ENCODE measurements at regions not wholly inside any gene's neighbourhood (a gene's known extent, or its start where the extent isn't known, plus 50 kb on each side); places are given as distances from the start of the nearest gene placed in this dataset.

GRCh38 chr2:108145557-108146326, 94.0 kb upstream of the SULT1C3 start:
- DNase-seq: no peak

- DNase-seq: no peak
These were observed 91.2 kb upstream of the SULT1C3 start for GRCh38 chr2:108148555-108148954.

DNA sequence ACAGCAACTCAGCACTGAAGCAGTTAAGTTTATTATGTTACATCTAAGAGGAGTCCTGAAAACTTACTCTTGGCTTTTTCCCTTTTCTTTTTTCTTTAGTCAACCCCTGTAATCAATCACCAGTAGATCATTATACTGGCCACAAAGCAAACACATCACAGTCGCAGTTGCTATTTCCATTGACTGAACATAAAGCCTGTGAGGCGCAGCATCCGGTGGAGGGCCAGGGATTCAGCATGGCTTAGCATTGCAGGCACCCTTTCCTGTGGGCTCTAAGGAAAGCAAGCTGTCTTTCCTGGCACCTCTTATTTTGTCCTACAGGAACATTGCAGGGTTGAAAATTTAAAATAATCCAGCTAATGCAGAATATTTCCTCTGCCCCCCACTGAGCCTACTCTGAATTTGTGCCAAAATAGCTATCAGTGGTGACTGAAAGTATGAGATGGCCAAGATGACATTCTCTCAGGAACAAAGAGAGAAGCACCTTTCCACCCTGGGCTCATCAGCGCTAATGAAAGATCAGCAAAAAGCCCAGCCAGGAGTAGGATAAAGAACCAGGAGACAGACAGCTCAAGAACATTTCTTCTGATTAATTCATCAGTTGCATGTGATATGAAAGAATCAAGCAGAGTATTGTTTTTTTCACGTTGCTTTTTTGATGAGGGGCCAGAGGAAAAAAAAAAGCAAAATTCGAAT, 85.3 kb upstream of the SULT1C3 start:
- no peak for DNase-seq

DNA sequence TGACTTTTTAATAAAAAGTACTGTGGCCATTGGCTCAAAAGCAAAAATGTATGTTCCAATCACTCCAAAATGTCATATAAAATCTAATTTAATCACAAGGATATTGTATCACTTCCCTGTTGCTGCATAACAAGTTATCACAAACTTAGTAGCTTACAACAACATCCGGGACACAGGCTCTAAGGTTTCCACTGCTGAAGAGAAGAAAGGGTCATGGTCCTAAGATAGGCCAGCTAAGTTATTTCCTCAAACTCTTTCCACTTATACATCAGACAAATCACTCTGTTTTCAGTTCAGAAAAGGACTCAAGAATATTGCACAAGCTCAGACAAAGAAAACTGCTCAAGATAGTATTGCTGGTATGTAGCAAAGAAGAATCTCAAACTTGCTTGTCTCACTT, 78.5 kb upstream of the SULT1C3 start:
- no peak for DNase-seq

DNA sequence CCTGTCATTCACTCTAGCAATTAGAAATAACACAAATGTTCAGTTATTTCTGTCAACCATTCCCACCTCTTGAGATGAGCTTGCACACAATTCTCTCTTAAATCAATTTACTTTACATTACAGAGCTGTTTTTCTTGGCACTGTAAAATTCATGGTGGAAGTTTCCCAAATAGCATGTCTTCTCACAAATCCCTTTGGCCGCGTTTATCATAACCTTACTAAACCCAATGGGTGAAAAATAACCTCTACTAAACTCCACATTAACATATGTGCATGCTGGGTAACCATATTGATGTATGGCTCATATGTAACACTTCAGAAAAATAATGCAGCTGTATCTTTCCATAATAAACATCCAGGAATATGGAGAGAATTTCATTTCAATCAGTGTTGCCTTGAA, 75.5 kb upstream of the SULT1C3 start:
- DNase-seq: no peak

DNA sequence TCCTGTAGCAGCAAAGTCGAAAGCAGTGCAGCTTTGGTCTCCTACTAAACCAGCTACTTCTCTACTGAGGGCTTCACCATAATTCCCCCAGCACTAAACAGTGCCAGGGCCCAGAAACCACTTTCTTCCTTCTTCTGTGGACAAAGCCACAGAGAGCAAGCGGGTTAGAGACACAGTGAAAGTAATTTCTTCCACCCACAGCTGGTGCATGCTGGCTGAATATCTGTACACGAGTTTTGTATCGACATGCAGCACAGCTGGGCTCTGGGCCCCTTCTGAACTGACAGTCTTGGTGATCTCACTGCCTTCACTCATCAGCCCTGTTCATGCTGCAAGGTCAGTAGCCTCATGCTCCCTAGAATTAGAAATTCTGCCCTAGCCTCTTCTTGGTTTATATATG, 74.0 kb upstream of the SULT1C3 start:
- no peak for DNase-seq

- DNase-seq: no peak
These were observed 72.1 kb upstream of the SULT1C3 start for GRCh38 chr2:108167699-108168098.

GRCh38 chr2:108169982-108170625, 69.7 kb upstream of the SULT1C3 start:
- peak; percentile 25 for DNase-seq

GRCh38 chr2:108171657-108172056, 68.1 kb upstream of the SULT1C3 start:
- no peak for DNase-seq

DNA sequence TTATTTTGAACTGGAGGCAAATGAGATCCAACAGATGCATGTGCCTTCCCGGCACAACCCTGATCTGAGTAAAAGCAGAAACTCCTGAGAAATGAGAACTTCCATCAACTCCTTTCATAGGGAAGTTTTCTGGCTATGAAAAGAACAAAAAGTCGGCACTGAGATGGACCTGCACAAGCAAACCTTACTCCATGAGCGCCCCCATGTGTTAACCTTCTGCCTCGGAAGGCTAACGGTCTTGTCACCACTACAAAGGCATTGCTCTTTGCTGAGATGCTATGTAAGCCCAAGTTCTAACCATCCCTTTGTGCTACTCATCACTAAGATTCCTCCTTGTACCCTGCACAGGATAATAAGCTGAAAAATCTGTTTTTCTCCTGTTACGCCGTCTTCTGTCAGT, 57.3 kb upstream of the SULT1C3 start:
- DNase-seq: peak; percentile 12

- DNase-seq: peak; percentile 26
These were observed 55.3 kb upstream of the SULT1C3 start for GRCh38 chr2:108184419-108184818.

DNA sequence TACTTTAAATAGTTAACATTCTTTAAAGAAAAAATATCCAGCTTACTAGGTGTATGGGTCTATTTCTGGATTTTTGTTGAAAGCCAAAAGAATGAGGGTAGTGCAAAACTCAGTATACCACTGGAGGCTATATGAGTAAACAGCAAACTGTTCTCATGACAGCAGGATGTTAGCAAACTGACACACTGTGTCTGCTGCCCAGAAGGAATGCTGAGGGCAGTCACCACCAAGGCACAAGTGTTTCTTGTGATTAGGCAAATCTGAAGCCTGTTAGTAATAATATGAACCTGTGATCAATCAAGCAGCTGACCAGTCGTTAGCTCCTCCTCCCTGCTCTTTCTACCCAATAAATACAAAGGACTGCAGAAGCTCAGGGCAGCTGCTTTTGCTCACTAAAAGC, 50.5 kb upstream of the SULT1C3 start:
- peak; percentile 9 for DNase-seq

All from fibroblast of skin of scalp (primary cell).